NCI-H1694 (cell line): ENCODE measurements at regions not wholly inside any gene's neighbourhood (a gene's known extent, or its start where the extent isn't known, plus 50 kb on each side); places are given as distances from the start of the nearest gene placed in this dataset.
"Not testable (repeated sequence)": the region's sequence is repeated elsewhere in the genome, so short reads cannot be mapped to it uniquely, and the experiment has no call there.

Experiments used
- DNase-seq: peaks from one replicate; lab custom pipeline; 2025; lab: John Stamatoyannopoulos, UW

DNA sequence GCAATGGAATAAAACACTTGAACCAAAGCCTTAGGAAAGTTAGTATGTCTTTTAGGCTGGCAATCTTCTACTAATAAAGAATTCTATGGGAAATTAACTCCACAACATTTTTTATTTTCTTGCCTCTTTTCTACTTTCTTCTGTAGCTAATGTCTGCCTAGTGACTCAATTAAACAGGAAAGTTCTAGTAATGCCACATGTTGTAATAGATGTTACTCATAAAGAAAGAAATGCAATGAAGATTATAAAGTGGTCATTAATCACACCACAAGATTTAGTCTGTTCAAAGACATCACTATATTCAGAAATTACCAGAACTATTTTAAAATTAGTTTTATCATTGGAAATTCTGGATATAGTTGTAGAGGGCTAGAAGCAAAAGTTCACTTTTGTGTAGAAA, 329.7 kb downstream of the SI start:
- no peak for DNase-seq

- DNase-seq: no peak
Measured at GRCh38 chr3:164741869-164742268, 336.4 kb downstream of the SI start.

- no peak for DNase-seq
Measured at GRCh38 chr3:164737174-164737573, 341.1 kb downstream of the SI start.

- DNase-seq: no peak
Measured at GRCh38 chr3:164732166-164732565, 346.1 kb downstream of the SI start.

- DNase-seq: no peak
Measured at GRCh38 chr3:164730815-164731360, 347.4 kb downstream of the SI start.

- no peak for DNase-seq
Measured at GRCh38 chr3:164723396-164723795, 354.9 kb downstream of the SI start.

DNA sequence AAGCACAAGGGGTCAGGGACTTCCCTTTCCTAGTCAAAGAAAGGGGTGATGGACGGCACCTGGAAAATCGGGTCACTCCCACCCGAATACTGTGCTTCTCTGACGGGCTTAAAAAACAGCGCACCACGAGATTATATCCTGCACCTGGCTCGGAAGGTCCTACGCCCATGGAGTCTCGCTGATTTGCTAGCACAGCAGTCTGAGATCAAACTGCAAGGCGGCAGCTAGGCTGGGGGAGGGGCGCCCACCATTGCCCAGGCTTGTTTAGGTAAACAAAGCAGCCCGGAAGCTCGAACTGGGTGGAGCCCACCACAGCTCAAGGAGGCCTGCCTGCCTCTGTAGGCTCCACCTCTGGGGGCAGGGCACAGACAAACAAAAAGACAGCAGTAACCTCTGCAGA, 375.5 kb downstream of the SI start:
- not testable (repeated sequence) for DNase-seq

DNA sequence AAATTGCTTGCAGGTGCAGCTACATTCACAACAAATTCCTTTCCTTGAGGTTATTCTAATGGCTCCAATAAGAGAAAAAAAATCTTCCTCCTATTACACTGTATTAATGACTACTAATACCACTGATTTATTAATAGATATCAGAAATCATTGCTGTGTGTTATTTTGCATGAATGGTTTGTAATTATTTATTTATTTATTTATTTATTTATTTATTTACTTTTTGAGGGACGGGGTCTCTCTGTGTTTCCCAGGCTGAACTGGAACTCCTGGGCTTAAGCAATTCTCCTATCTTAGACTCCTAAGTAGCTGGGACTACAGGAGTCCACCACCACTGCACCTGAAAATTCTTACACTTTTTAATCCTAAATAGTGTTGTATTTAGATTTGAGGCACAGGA, 390.4 kb downstream of the SI start:
- DNase-seq: no peak

- no peak for DNase-seq
Measured at GRCh38 chr3:164687211-164687610, 391.1 kb downstream of the SI start.

- no peak for DNase-seq
Measured at GRCh38 chr3:164683489-164683888, 394.8 kb downstream of the SI start.

DNA sequence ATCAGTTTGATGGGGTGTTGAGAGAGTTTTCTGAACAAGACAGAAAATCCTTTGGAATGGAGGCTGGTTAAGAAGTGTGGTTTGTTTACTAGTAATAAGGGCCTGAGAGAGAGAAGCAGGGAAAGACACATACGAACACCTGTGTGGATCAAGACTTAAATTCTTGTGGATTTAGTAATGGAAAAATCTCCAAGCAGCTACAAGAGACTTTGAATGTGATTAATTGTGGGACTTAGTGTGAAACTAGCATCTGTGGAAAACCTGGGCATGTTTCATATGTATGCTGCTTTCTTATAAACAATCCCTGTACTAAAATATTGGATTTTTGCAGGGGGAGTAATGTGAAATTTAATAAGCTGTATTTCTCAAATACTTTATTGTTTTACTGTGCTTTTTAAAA, 399.1 kb downstream of the SI start:
- DNase-seq: no peak

GRCh38 chr3:164677317-164677716, 401.0 kb downstream of the SI start:
- DNase-seq: no peak

DNA sequence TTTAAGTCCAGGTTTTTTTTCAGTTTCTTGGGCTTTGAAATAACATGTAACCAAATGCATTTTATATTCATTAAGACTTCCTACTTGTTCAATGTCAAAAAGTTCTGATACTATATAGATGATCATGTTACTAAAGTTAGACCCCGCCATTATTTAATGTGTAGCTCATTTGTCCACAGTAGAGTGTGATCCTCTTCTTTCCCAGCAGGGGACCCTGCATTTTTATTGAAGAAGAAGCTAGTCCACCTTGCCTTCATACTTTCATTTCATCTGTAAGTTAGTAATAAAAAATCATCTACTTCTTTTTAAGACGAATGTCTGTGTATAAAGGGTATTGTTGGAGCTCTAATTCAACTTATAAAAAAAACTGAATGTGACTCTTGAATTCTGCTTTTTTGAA, 404.6 kb downstream of the SI start:
- no peak for DNase-seq

DNA sequence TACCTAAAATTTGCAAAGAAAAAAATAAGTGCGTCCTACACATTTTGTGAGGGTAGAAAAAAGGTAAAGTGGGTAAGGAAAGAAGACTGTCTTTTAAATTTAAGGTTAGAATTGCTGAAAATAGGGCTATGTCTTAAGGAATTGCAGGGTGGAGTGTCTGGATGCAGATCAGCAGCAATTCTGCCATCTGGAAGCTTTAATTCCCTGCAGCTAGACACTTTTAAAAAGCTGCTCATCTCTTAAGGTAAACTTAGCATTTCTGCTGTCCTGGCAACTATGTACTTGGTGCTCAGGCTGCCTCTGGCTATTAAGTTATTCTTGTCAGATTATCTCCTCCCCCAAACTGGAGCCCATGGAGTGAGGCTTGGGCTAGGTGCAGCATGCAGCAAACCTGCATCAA, 420.2 kb downstream of the SI start:
- DNase-seq: no peak

GRCh38 chr3:164657631-164658030, 420.7 kb downstream of the SI start:
- no peak for DNase-seq

DNA sequence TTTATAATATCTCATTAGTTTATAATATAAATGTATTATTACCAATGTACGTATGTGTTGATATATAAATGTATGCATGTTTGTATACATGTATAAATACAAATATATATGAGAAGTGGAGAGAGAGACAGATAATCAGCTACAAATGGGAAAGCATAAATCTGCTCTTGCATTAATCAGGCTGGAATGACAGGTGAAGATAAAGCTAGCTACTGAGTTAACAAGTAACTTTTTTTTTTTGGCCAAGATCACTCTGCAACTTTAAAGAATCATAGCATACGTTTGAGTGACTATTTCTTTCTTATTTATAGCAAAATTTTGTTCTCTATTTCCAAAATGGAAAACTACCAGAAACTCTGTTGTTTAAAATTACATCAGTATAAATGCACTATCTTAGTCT, 422.8 kb downstream of the SI start:
- no peak for DNase-seq

GRCh38 chr3:164641071-164641470, 437.2 kb downstream of the SI start:
- DNase-seq: no peak

GRCh38 chr3:164640591-164640990, 437.7 kb downstream of the SI start:
- no peak for DNase-seq

DNA sequence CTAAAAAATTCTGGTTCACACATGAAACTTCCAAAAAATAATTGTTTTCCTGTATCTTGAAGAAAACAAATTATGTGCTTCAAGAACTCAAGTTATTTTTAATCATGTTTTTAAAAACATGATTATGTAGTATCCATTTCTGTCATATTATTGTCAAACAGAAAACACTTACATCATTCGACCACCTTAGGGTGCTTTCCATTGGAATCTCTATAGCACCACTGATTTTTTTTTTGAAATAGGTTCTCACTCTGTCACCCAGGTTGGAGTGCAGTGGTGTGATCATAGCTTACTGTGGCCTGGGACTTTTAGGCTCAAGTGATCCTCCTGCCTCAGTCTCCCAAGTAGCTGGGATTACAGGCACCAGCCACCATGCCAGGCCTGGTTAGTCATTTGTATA, 457.3 kb downstream of the SI start:
- DNase-seq: no peak

GRCh38 chr3:164620423-164620822, 457.9 kb downstream of the SI start:
- no peak for DNase-seq

DNA sequence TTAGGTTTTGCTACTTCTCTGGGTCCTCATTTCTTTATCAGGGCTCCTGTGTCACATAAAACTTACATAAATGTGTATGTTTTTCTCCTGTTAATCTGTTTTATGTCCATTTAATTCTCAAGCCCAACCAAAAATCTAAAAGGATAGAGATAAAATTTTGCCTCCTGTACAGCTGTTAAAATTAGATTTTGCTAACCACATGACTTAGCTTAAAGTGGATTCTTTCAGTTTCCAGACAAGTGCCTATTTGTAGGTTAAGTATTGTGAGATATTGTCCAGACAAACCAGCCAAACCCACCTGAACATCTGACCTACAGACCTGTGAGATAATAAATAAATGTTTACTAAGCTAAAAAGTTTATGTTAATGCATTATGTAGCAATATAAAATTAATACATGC, 465.5 kb downstream of the SI start:
- DNase-seq: no peak

DNA sequence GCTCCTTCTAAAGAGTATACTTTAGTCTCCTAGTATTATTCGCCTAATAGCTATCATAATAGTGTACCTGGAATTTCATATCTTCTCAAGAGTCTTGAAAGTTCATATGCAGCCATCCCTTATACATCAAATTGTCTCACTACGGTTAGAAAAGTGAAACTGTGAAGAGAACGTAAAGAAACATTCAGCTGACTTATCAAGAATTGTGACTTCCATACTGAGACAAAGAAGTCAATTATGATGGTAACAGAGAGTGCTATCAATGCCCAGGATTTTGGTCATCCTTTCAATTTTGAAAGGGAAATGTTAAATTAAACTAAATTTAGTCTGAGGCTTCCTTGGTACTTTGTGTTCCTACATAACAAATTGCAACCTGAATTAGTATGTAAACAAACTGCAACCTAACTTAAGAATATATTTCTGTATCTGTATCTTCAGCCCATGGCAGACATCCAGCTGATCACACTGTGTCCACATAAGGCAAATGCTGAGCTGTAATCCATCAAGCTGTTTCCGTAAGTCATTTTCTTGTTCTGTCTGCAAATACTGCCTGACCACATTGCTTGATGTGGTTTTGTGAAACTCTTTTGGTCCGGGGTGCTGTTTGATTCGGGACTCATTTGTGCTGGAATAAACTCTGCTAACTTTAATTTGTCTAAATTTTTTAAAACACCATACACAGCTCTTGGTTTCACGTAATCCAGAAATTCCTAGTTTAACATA, 469.6 kb downstream of the SI start:
- no peak for DNase-seq

DNA sequence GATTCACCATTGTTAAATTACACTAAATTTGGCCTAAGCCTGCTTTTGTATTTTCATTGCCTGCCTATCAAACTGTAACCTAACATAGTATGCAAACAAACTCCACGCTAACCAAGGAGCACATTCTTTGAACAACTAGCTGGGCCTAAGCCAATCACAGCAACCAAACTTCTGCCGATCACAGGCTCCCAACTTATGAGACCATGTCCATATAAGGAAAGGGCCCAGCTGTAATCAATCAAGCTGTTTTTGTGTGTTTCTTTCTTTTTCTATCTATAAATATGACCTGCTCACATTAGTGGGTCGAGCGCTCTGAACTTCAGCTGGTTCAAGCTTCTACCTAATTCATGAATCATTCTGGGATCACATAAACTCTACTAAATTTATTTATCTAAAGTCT, 473.6 kb downstream of the SI start:
- no peak for DNase-seq

GRCh38 chr3:164577667-164578210, 500.6 kb downstream of the SI start:
- no peak for DNase-seq
